ENCODE measurements at regions not wholly inside any gene's neighbourhood (a gene's known extent, or its start where the extent isn't known, plus 50 kb on each side); places are given as distances from the start of the nearest gene placed in this dataset.

GRCh38 chr3:96576935-96577334 lies 237.5 kb upstream of the EPHA6 start (continued):
- TF ChIP-seq NELFE (IDR thresholded peaks at IDR 0.05; ENCODE audit: insufficient read depth, insufficient read length) = no peak

GRCh38 chr3:96584066-96584465 lies 230.3 kb upstream of the EPHA6 start:
- Histone ChIP-seq H3K4me2 (ENCODE audit: insufficient read depth, low read length) (no peak overlapping the region), H2AFZ (ENCODE audit: low read depth, low read length) (no peak overlapping the region), H3K4me3 (no peak overlapping the region), H3K4me1 (replicated peaks in 1 of 2; ENCODE audit: control insufficient read depth in 2 of 2, insufficient read depth in 2 of 2, low read length in 2 of 2) (no peaks in the 10 kb centered on the region), H4K20me1 (replicated peaks; ENCODE audit: control insufficient read depth, insufficient read depth, low read length) (no peaks in the 10 kb centered on the region), H3K27ac (ENCODE audit: extremely low read depth, low read depth, low read length) (no peak overlapping the region), H3K79me2 (ENCODE audit: control insufficient read depth, insufficient read depth, low read length) (no peaks in the 10 kb centered on the region), H3K9me3 (replicated peaks; ENCODE audit: control insufficient read depth, insufficient read depth, low read depth, low read length) (no peaks in the 10 kb centered on the region), H3K9ac (ENCODE audit: insufficient read depth in 1 of 2, low read depth in 2 of 2, low read length in 2 of 2) (no peak overlapping the region), H3K36me3 (ENCODE audit: control insufficient read depth, insufficient read depth, low read length) (no peaks in the 10 kb centered on the region), H3K9me1 (ENCODE audit: control insufficient read depth, insufficient read depth, low read length) (no peaks in the 10 kb centered on the region), H3K27me3 (ENCODE audit: control insufficient read depth in 2 of 2, insufficient read depth in 2 of 2, low read length in 2 of 2) (no peaks in the 10 kb centered on the region)
- ATAC-seq = no peak
- intact Hi-C loops (cut with micrococcal nuclease) (no loop called here), in situ Hi-C loops (cut with MboI) (no loop called here)
- ChIA-PET CTCF (ENCODE audit: low intra/inter-chr PET ratio) (no interaction called here), POLR2A (no interaction called here)
- no TSS peak for BruUV-seq (replicated peaks)
- DNase-seq (ENCODE audit: extremely low read depth in 1 of 4, low spot score in 3 of 4) = no peak
- FAIRE-seq = no peak
- TF ChIP-seq ZNF197 (CRISPR knock-in tag; IDR thresholded peaks at IDR 0.05; ENCODE audit: low read depth) (no peak), ZNF561 (CRISPR knock-in tag; conservative IDR thresholded peaks at IDR 0.05) (no peak), MAFF (IDR thresholded peaks at IDR 0.05; ENCODE audit: low read length) (no peak), FOSL1 (tag; conservative IDR thresholded peaks at IDR 0.05) (no peak), POLR2A (conservative IDR thresholded peaks at IDR 0.05) (no peak), KDM2B (CRISPR knock-in tag; IDR thresholded peaks at IDR 0.05) (no peak), RFX7 (CRISPR knock-in tag; IDR thresholded peaks at IDR 0.05) (no peak), DEAF1 (CRISPR knock-in tag; IDR thresholded peaks at IDR 0.05) (no peak), NONO (IDR thresholded peaks at IDR 0.05; ENCODE audit: low read depth in 2 of 2, low read length in 1 of 2) (no peak), SETDB1 (IDR thresholded peaks at IDR 0.05; ENCODE audit: low read length) (no peak), ZBTB26 (CRISPR knock-in tag; IDR thresholded peaks at IDR 0.05) (no peak), ZNF507 (tag; conservative IDR thresholded peaks at IDR 0.05) (no peak), ZNF778 (CRISPR knock-in tag; IDR thresholded peaks at IDR 0.05) (no peak), MED1 (CRISPR knock-in tag; IDR thresholded peaks at IDR 0.05; ENCODE audit: borderline replicate concordance) (no peak), E2F1 (CRISPR knock-in tag; IDR thresholded peaks at IDR 0.05) (no peak), POLR2G (IDR thresholded peaks at IDR 0.05; ENCODE audit: low read depth, low read length) (no peak), BDP1 (IDR thresholded peaks at IDR 0.05; ENCODE audit: insufficient read depth, insufficient read length) (no peak)
- TF ChIP-seq, protein P1, sequence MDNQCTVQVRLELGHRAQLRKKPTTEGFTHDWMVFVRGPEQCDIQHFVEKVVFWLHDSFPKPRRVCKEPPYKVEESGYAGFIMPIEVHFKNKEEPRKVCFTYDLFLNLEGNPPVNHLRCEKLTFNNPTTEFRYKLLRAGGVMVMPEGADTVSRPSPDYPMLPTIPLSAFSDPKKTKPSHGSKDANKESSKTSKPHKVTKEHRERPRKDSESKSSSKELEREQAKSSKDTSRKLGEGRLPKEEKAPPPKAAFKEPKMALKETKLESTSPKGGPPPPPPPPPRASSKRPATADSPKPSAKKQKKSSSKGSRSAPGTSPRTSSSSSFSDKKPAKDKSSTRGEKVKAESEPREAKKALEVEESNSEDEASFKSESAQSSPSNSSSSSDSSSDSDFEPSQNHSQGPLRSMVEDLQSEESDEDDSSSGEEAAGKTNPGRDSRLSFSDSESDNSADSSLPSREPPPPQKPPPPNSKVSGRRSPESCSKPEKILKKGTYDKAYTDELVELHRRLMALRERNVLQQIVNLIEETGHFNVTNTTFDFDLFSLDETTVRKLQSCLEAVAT (IDR thresholded peaks at IDR 0.05) = no peak

All from K562 (cell line).